Liver (tissue), 8 donors: ENCODE measurements at regions not wholly inside any gene's neighbourhood (a gene's known extent, or its start where the extent isn't known, plus 50 kb on each side); places are given as distances from the start of the nearest gene placed in this dataset.

ENCODE experiments used
- DNase-seq: peaks from one replicate; pipeline ENCODE4 v3.0.0-alpha.2; 2017; ENCODE audit warnings: low spot score
- H3K27ac ChIP-seq, 2 donors: one replicate each; pipeline ENCODE4 v1.7.0; 2013; ENCODE audit warnings: inconsistent platforms in 2 of 2, low read length in 2 of 2, control low read depth in 1 of 2, low read depth in 1 of 2, mild to moderate bottlenecking in 1 of 2
- H3K27me3 ChIP-seq, 4 donors: one replicate each; pipeline versions ENCODE4 v1.6.1 to v1.7.0; 2013; ENCODE audit warnings: low read length in 3 of 4, inconsistent platforms in 1 of 4, mild to moderate bottlenecking in 1 of 4, moderate library complexity in 1 of 4; ENCODE audit not compliant: control insufficient read depth in 4 of 4, insufficient read depth in 4 of 4
- H3K36me3 ChIP-seq, 4 donors: one replicate each; pipeline versions ENCODE4 v1.6.1 to v1.7.0; 2013; ENCODE audit warnings: low read length in 3 of 4, mild to moderate bottlenecking in 3 of 4, low read depth in 1 of 4, moderate library complexity in 1 of 4; ENCODE audit not compliant: control insufficient read depth in 4 of 4, insufficient read depth in 3 of 4
- H3K4me1 ChIP-seq, 4 donors: one replicate each; pipeline versions ENCODE4 v1.6.1 to v1.7.0; 2013; ENCODE audit warnings: low read length in 3 of 4, mild to moderate bottlenecking in 3 of 4, moderate library complexity in 1 of 4; ENCODE audit not compliant: control insufficient read depth in 4 of 4, insufficient read depth in 4 of 4
- H3K4me3 ChIP-seq, 3 donors: one replicate each; pipeline versions ENCODE4 v1.6.1 to v1.7.0; 2013; ENCODE audit warnings: low read length in 3 of 3, control low read depth in 1 of 3, low read depth in 1 of 3, mild to moderate bottlenecking in 1 of 3
- H3K9ac ChIP-seq, 2 donors: one replicate each; pipeline ENCODE4 v1.7.0; 2013; ENCODE audit warnings: low read length in 2 of 2, mild to moderate bottlenecking in 2 of 2, moderate library complexity in 2 of 2, control low read depth in 1 of 2, low read depth in 1 of 2
- H3K9me3 ChIP-seq, 4 donors: one replicate each; pipeline versions ENCODE4 v1.6.1 to v1.7.0; 2013; ENCODE audit warnings: low read length in 3 of 4; ENCODE audit not compliant: control insufficient read depth in 4 of 4
- ATF3 ChIP-seq: IDR thresholded peaks from 2 replicates; pipeline ENCODE4 v1.6.1; 2016; ENCODE audit warnings: antibody characterized with exemption
- CTCF ChIP-seq: fragments of 150-350 bp; IDR thresholded peaks from 2 replicates; pipeline ENCODE4 v1.5.1; 2017; ENCODE audit warnings: improper control_type of control experiment, low read depth, low read length; ENCODE audit not compliant: missing input control
- EGR1 ChIP-seq, 2 donors: IDR thresholded peaks; 2 replicates each; pipeline ENCODE4 v1.6.1; 2016 to 2018; ENCODE audit warnings: antibody characterized with exemption in 2 of 2, low read depth in 2 of 2
- FOXA1 ChIP-seq: IDR thresholded peaks from 2 replicates; pipeline ENCODE4 v1.6.1; 2016; ENCODE audit warnings: antibody characterized with exemption
- FOXA2 ChIP-seq: IDR thresholded peaks from 2 replicates; pipeline ENCODE4 v1.6.1; 2016; ENCODE audit warnings: antibody characterized with exemption
- GABPA ChIP-seq, 2 donors: IDR thresholded peaks in 1 of 2; conservative IDR thresholded peaks in 1 of 2; 2 replicates each; pipeline ENCODE4 v1.6.1; 2016; ENCODE audit warnings: antibody characterized with exemption in 2 of 2, mild to moderate bottlenecking in 1 of 2, moderate library complexity in 1 of 2
- HNF4A ChIP-seq, 2 donors: conservative IDR thresholded peaks; 2 replicates each; pipeline ENCODE4 v1.6.1; 2016; ENCODE audit warnings: antibody characterized with exemption in 2 of 2, mild to moderate bottlenecking in 2 of 2
- HNF4G ChIP-seq: IDR thresholded peaks from 2 replicates; pipeline ENCODE4 v1.6.1; 2016; ENCODE audit warnings: antibody characterized with exemption
- JUND ChIP-seq, 2 donors: IDR thresholded peaks; 2 replicates each; pipeline ENCODE4 v1.6.1; 2016; ENCODE audit warnings: antibody characterized with exemption in 2 of 2
- NR2F2 ChIP-seq: IDR thresholded peaks from 2 replicates; pipeline ENCODE4 v1.6.1; 2016; ENCODE audit warnings: antibody characterized with exemption
- RAD21 ChIP-seq, 2 donors: IDR thresholded peaks; 2 replicates each; pipeline ENCODE4 v1.6.1; 2016; ENCODE audit warnings: antibody characterized with exemption in 2 of 2, mild to moderate bottlenecking in 2 of 2
- RXRA ChIP-seq, 2 donors: IDR thresholded peaks; 2 replicates each; pipeline ENCODE4 v1.6.1; 2017 to 2018; ENCODE audit warnings: antibody characterized with exemption in 2 of 2, mild to moderate bottlenecking in 1 of 2
- SP1 ChIP-seq: IDR thresholded peaks from 2 replicates; pipeline ENCODE4 v1.6.1; 2018; ENCODE audit warnings: antibody characterized with exemption, mild to moderate bottlenecking
- TAF1 ChIP-seq: conservative IDR thresholded peaks from 2 replicates; pipeline ENCODE4 v1.6.1; 2016; ENCODE audit warnings: antibody characterized with exemption, mild to moderate bottlenecking
- YY1 ChIP-seq: IDR thresholded peaks from 2 replicates; pipeline ENCODE4 v1.6.1; 2016; ENCODE audit warnings: antibody characterized with exemption, mild to moderate bottlenecking
- ZBTB33 ChIP-seq: IDR thresholded peaks from 2 replicates; pipeline ENCODE4 v1.6.1; 2016; ENCODE audit warnings: antibody characterized with exemption
- WGBS: extraction: QIAGEN DNeasy Blood & Tissue Kit; methylation state at CpG from one replicate; pipeline ENCODE4 v1.1.7; 2013; 5-methylcytosine and 5-hydroxymethylcytosine counted together
- TF ChIP-seq, protein P1 (sequence below): IDR thresholded peaks from 2 replicates; pipeline ENCODE4 v1.6.1; 2016; ENCODE audit warnings: antibody characterized with exemption, mild to moderate bottlenecking
- TF ChIP-seq, protein P2 (sequence below): IDR thresholded peaks from 2 replicates; pipeline ENCODE4 v1.6.1; 2016; ENCODE audit warnings: antibody characterized with exemption
- donor health status: healthy.
- donor health status: healthy.
- donor health status: healthy.
- donor health status: healthy.
- donor health status: healthy.

DNA sequence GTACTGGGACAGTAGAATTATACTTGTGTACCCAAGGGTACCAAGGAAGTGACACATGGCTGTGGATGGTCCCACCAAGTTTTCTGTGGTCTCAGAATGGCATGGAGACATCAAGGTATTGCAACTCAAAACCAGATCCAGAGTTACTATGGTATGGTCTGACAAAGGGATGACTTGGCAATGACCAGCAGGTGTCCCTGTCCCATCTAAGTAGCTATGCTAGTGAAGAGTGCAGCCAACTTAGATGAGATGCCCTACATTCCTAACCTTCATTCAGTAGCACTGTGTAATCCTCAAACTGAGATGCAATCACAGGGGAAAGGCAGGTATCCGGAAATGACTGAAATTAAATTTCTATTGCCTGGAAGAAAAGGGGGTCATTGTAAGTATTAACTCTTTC is 188.7 kb upstream of the TMEM260 start:
- H3K9me3 ChIP-seq = no peaks in the 10 kb centered on the region
- WGBS = 73% methylated on average over 1 of the region's 1 CpG
- TF ChIP-seq, protein P1, sequence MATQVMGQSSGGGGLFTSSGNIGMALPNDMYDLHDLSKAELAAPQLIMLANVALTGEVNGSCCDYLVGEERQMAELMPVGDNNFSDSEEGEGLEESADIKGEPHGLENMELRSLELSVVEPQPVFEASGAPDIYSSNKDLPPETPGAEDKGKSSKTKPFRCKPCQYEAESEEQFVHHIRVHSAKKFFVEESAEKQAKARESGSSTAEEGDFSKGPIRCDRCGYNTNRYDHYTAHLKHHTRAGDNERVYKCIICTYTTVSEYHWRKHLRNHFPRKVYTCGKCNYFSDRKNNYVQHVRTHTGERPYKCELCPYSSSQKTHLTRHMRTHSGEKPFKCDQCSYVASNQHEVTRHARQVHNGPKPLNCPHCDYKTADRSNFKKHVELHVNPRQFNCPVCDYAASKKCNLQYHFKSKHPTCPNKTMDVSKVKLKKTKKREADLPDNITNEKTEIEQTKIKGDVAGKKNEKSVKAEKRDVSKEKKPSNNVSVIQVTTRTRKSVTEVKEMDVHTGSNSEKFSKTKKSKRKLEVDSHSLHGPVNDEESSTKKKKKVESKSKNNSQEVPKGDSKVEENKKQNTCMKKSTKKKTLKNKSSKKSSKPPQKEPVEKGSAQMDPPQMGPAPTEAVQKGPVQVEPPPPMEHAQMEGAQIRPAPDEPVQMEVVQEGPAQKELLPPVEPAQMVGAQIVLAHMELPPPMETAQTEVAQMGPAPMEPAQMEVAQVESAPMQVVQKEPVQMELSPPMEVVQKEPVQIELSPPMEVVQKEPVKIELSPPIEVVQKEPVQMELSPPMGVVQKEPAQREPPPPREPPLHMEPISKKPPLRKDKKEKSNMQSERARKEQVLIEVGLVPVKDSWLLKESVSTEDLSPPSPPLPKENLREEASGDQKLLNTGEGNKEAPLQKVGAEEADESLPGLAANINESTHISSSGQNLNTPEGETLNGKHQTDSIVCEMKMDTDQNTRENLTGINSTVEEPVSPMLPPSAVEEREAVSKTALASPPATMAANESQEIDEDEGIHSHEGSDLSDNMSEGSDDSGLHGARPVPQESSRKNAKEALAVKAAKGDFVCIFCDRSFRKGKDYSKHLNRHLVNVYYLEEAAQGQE = no peak
- TF ChIP-seq FOXA2 (no peak), HNF4A (conservative IDR thresholded peaks at IDR 0.05) (no peak)
- DNase-seq = no peak
- no peaks in the 10 kb centered on the region for H3K4me1 ChIP-seq
- no peak overlapping the region for H3K9ac ChIP-seq
- H3K4me3 ChIP-seq = no peak overlapping the region
- no peak overlapping the region for H3K27ac ChIP-seq
- H3K36me3 ChIP-seq = no peaks in the 10 kb centered on the region
- peaks cover 0 to 4% (median 0%) of the 10 kb centered on the region in 4 donors for H3K27me3 ChIP-seq

- H3K4me1 ChIP-seq = no peaks in the 10 kb centered on the region
- DNase-seq = no peak
- H3K9ac ChIP-seq = no peak overlapping the region
- H3K36me3 ChIP-seq = no peaks in the 10 kb centered on the region
- H3K27ac ChIP-seq = no peak overlapping the region
- TF ChIP-seq EGR1 (IDR thresholded peaks at IDR 0.05; ENCODE audit: low read depth in 2 of 2) (no peak), FOXA1 (no peak), SP1 (no peak), TAF1 (no peak), RXRA (IDR thresholded peaks at IDR 0.05) (no peak), GABPA (IDR thresholded peaks at IDR 0.05 in 1 of 2, conservative IDR thresholded peaks at IDR 0.05 in 1 of 2) (no peak), HNF4A (conservative IDR thresholded peaks at IDR 0.05) (no peak), RAD21 (IDR thresholded peaks at IDR 0.05) (no peak), CTCF (no peak), YY1 (no peak), JUND (IDR thresholded peaks at IDR 0.05) (no peak), NR2F2 (no peak), FOXA2 (no peak), ATF3 (no peak), HNF4G (no peak), ZBTB33 (no peak)
- TF ChIP-seq, protein P2, sequence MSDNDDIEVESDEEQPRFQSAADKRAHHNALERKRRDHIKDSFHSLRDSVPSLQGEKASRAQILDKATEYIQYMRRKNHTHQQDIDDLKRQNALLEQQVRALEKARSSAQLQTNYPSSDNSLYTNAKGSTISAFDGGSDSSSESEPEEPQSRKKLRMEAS = no peak
- TF ChIP-seq, protein P1 = no peak
- H3K9me3 ChIP-seq = no peaks in the 10 kb centered on the region
- 72% methylated on average over 6 of the region's 6 CpGs for WGBS
- no peak overlapping the region for H3K4me3 ChIP-seq
- H3K27me3 ChIP-seq = peaks cover 0 to 4% (median 0%) of the 10 kb centered on the region in 4 donors
Measured at GRCh38 chr14:56394826-56395530, 184.6 kb upstream of the TMEM260 start.
